Ovary (tissue), 7 donors: ENCODE measurements at regions not wholly inside any gene's neighbourhood (a gene's known extent, or its start where the extent isn't known, plus 50 kb on each side); places are given as distances from the start of the nearest gene placed in this dataset.

Experiments
- DNase-seq, 5 donors: peaks; one replicate each; pipeline ENCODE4 v3.0.0-alpha.2; 2019 to 2020
- H3K27ac ChIP-seq, 2 donors: fragments of 200-600 bp; one replicate each; pipeline versions ENCODE4 v1.5.1 to v1.8.0; 2019 to 2022
- H3K27me3 ChIP-seq: fragments of 200-600 bp; one replicate; pipeline ENCODE4 v1.8.0; 2022
- H3K36me3 ChIP-seq: fragments of 200-600 bp; sonication (generic); one replicate; pipeline ENCODE4 v1.5.1; 2019
- H3K4me1 ChIP-seq: one replicate; pipeline ENCODE4 v1.8.1; 2013; ENCODE audit warnings: mild to moderate bottlenecking, moderate library complexity; ENCODE audit not compliant: insufficient read depth
- H3K4me3 ChIP-seq: fragments of 200-600 bp; sonication (generic); one replicate; pipeline ENCODE4 v1.5.1; 2017
- H3K9me3 ChIP-seq, 2 donors: fragments of 200-600 bp in 1 of 2; sonication (generic) in 1 of 2; one replicate each; pipeline versions ENCODE4 v1.5.1 to v1.8.1; 2013 to 2019; ENCODE audit warnings: mild to moderate bottlenecking in 1 of 2, moderate library complexity in 1 of 2
- CTCF ChIP-seq, 3 donors: fragments of 450-650 bp in 2 of 3; fragments of 200-600 bp in 1 of 3; IDR thresholded peaks; one replicate each; pipeline versions ENCODE4 v1.5.1 to v1.8.0; 2016 to 2022; ENCODE audit warnings: antibody characterized with exemption in 3 of 3, mild to moderate bottlenecking in 1 of 3
- EP300 ChIP-seq: sonication (generic); formaldehyde crosslinking; IDR thresholded peaks from one replicate; pipeline ENCODE4 v1.6.1; 2017; ENCODE audit warnings: antibody characterized with exemption
- POLR2A ChIP-seq: fragments of 450-650 bp; IDR thresholded peaks from one replicate; pipeline ENCODE4 v1.6.1; 2017; ENCODE audit warnings: antibody characterized with exemption, mild to moderate bottlenecking, moderate library complexity
- WGBS, 3 donors: extraction: QIAGEN DNeasy Blood & Tissue Kit in 1 of 3; methylation state at CpG; one replicate each; pipeline versions ENCODE4 v1.1.5 to v1.1.7; 2013 to 2017; 5-methylcytosine and 5-hydroxymethylcytosine counted together
- intact Hi-C, 4 donors: fragments of 100-400 bp; cut with DNase I; formaldehyde crosslinking; loops; one replicate each; pipeline versions ENCODE4 v1.11.0 to v1.15.1; 2022 to 2023
- donor health status: DM: no; HTN: no; CAD: no; lungs with moderate emphysema.
- donor health status: DM: no; HTN: no; CAD: no.
- donor health status: Bipolar disorder and iron deficiency.
- donor health status: DM: no; HTN: no; CAD: no.
- donor health status: DM: yes; HTN: yes; CAD: no.

- DNase-seq: no peak
- 47 to 55% (median 54%) methylated on average over 3 of the region's 3 CpGs for WGBS, 3 donors
- peaks cover 4% of the 10 kb centered on the region for H3K4me1 ChIP-seq
- H3K4me3 ChIP-seq: no peak overlapping the region
- intact Hi-C loops: no loop called here
- no peaks in the 10 kb centered on the region for H3K36me3 ChIP-seq
- H3K27me3 ChIP-seq: no peaks in the 10 kb centered on the region
- no peak overlapping the region for H3K27ac ChIP-seq
- TF ChIP-seq POLR2A (no peak), CTCF (IDR thresholded peaks at IDR 0.05) (no peak), EP300 (no peak)
- no peaks in the 10 kb centered on the region for H3K9me3 ChIP-seq
Measured at GRCh38 chr2:176496761-176497160, 227.5 kb downstream of the MTX2 start.

DNA sequence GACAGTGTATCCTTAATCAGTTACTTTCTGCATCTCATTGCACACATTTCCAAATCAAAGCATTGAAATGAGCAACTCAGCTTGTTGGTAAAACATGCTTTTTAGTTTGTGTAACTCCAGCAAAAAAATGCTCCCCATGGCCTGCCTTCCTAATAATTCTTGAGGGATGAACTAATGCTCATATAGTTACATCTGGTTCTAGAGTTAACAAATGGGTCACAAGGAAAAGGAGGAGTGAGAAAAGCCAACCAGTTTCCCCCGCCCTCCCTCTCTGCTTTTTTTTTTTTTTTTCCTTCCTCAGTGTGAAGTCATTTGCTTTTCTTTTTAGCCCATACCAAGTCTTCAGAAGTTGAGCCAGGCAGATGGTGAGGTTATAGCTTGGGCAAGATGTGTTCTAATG lies 231.7 kb downstream of the MTX2 start:
- Histone ChIP-seq H3K9me3 (no peaks in the 10 kb centered on the region), H3K36me3 (no peaks in the 10 kb centered on the region), H3K4me3 (no peak overlapping the region), H3K27ac (no peak overlapping the region), H3K4me1 (no peaks in the 10 kb centered on the region), H3K27me3 (no peaks in the 10 kb centered on the region)
- WGBS, 3 donors: 19 to 30% (median 23%) methylated on average over 1 of the region's 1 CpG
- intact Hi-C loops: no loop called here
- DNase-seq: no peak
- TF ChIP-seq EP300: no peak
- TF ChIP-seq CTCF (IDR thresholded peaks at IDR 0.05): no peak
- no peak for TF ChIP-seq POLR2A

DNA sequence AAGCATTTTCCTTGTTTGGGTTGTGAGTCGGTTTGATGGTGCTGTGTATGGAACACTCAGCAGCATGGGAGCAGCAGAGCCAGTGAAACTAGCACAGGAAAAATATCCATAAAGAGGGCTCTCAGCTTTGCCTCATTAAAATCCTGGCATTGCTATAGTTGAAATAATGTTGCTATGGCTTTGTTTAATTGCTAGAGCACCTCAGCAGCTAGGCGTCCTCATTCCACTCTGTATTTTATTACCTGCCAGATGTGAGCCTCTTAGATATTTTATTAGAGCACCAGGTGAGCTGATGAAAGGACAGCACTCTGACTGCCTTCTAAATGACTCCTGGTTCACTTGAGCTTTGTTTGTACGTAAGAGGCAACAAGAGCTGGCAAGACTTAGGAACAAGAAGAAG lies 232.4 kb downstream of the MTX2 start:
- no peak overlapping the region for H3K27ac ChIP-seq
- H3K9me3 ChIP-seq: no peaks in the 10 kb centered on the region
- intact Hi-C loops: no loop called here

GRCh38 chr2:176502619-176503018 lies 233.4 kb downstream of the MTX2 start:
- Histone ChIP-seq H3K4me3 (no peak overlapping the region), H3K9me3 (no peaks in the 10 kb centered on the region), H3K36me3 (no peaks in the 10 kb centered on the region), H3K27ac (no peak overlapping the region), H3K27me3 (no peaks in the 10 kb centered on the region), H3K4me1 (no peaks in the 10 kb centered on the region)
- intact Hi-C loops: no loop called here
- no peak for TF ChIP-seq EP300
- TF ChIP-seq CTCF (IDR thresholded peaks at IDR 0.05): no peak
- no peak for TF ChIP-seq POLR2A
- DNase-seq: no peak

More for the DNA sequence above, 232.4 kb downstream of the MTX2 start:
- DNase-seq: no peak
- WGBS, 3 donors: 69 to 72% (median 72%) methylated on average over 3 of the region's 3 CpGs
- no peak overlapping the region for H3K4me3 ChIP-seq
- H3K27me3 ChIP-seq: no peaks in the 10 kb centered on the region
- TF ChIP-seq POLR2A (no peak), CTCF (IDR thresholded peaks at IDR 0.05) (no peak), EP300 (no peak)
- no peaks in the 10 kb centered on the region for H3K36me3 ChIP-seq
- no peaks in the 10 kb centered on the region for H3K4me1 ChIP-seq

DNA sequence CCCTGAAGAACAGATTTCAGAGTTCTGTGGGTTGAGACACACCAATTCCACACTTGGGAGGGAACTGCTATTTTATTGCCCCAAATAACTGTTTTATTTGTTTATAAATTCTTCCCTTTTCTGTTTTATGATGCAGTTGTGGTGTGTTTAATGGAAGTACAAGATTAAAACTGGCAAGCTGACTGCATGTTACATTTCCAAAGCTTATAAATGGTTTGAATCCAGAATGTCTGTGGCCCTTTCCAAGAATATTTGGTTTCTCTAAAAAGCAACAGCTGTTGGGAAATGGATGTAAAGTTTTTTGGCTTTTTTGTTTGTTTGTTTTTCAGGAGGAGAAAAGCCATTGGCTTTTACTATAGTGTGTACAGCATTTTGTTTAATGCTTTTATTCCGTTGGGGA lies 234.5 kb downstream of the MTX2 start:
- intact Hi-C loops: no loop called here
- H3K27me3 ChIP-seq: no peaks in the 10 kb centered on the region
- TF ChIP-seq EP300 (no peak), POLR2A (no peak), CTCF (IDR thresholded peaks at IDR 0.05) (no peak)
- no peaks in the 10 kb centered on the region for H3K4me1 ChIP-seq
- H3K9me3 ChIP-seq: no peaks in the 10 kb centered on the region
- no peak for DNase-seq
- 4 to 15% (median 12%) methylated on average over 1 of the region's 1 CpG for WGBS, 3 donors
- H3K36me3 ChIP-seq: no peaks in the 10 kb centered on the region
- no peak overlapping the region for H3K4me3 ChIP-seq
- no peak overlapping the region for H3K27ac ChIP-seq
